ENCODE measurements at regions not wholly inside any gene's neighbourhood (a gene's known extent, or its start where the extent isn't known, plus 50 kb on each side); places are given as distances from the start of the nearest gene placed in this dataset.

GRCh38 chr6:47105469-47106178 is 63.5 kb upstream of the ADGRF1 start:
- no peak overlapping the region for H3K9ac ChIP-seq (replicated peaks; ENCODE audit: extremely low read depth, insufficient read depth, low read length)
- no peak overlapping the region for H3K4me3 ChIP-seq (replicated peaks in 1 of 3; ENCODE audit: insufficient read depth in 1 of 3, low read depth in 1 of 3, low read length in 3 of 3)
- dilution Hi-C loops (cut with MboI; ENCODE audit: extremely low pct_ligation_motif_present, low sequenced_read_pairs) (no loop called here), intact Hi-C loops (cut with micrococcal nuclease) (no loop called here)
- no peak for FAIRE-seq
- CTCF ChIA-PET = interaction anchor here (1.1 to 2.0 kb wide), 4 partner anchors 8 to 199 kb away, joined by 3 to 7 read pairs (median 4); no protein-coding TSS in a partner anchor
- no peaks in the 10 kb centered on the region for H3K36me3 ChIP-seq (ENCODE audit: control insufficient read depth in 2 of 2, extremely low read depth in 1 of 2, insufficient read depth in 2 of 2, low read length in 2 of 2)
- TF ChIP-seq FOS (IDR thresholded peaks at IDR 0.05; ENCODE audit: borderline replicate concordance, insufficient read depth, low read length) (no peak), GATA2 (IDR thresholded peaks at IDR 0.05; ENCODE audit: insufficient read depth, insufficient read length, low read depth, low read length) (no peak), MYC (IDR thresholded peaks at IDR 0.05; ENCODE audit: low read depth, low read length) (no peak), MAX (IDR thresholded peaks at IDR 0.05; ENCODE audit: insufficient read depth, insufficient read length) (no peak), JUN (IDR thresholded peaks at IDR 0.05; ENCODE audit: borderline replicate concordance, insufficient read depth, insufficient read length, low read depth) (no peak)
- H3K9me3 ChIP-seq (replicated peaks; ENCODE audit: control insufficient read depth, insufficient read depth, low read length) = no peaks in the 10 kb centered on the region
- H3K4me2 ChIP-seq (ENCODE audit: insufficient read depth, low read length) = no peak overlapping the region
- DNase-seq (ENCODE audit: low read depth, low spot score) = no peak
- POLR2A ChIA-PET = no interaction called here
- no peaks in the 10 kb centered on the region for H3K4me1 ChIP-seq (ENCODE audit: control insufficient read depth, extremely low read depth, insufficient read depth, low read length)
- no peaks in the 10 kb centered on the region for H3K9me1 ChIP-seq (replicated peaks; ENCODE audit: control insufficient read depth, extremely low read depth, insufficient read depth, low read length)
- no TSS peak for BruUV-seq (replicated peaks)
- no peak overlapping the region for H3K27ac ChIP-seq (ENCODE audit: insufficient read depth, low read depth, low read length)
- H3K27me3 ChIP-seq (ENCODE audit: control insufficient read depth in 2 of 2, insufficient read depth in 2 of 2, low read length in 2 of 2) = peaks cover 0 to 9% of the 10 kb centered on the region in 2 experiments
- no peak overlapping the region for H2AFZ ChIP-seq (ENCODE audit: low read depth, low read length)
- no peaks in the 10 kb centered on the region for H4K20me1 ChIP-seq (replicated peaks; ENCODE audit: control insufficient read depth, extremely low read depth, insufficient read depth, low read length)
- no peaks in the 10 kb centered on the region for H3K79me2 ChIP-seq (ENCODE audit: control insufficient read depth, insufficient read depth, low read length)

- Histone ChIP-seq H3K27me3 (ENCODE audit: control insufficient read depth in 2 of 2, insufficient read depth in 2 of 2, low read length in 2 of 2) (peaks cover 0 to 9% of the 10 kb centered on the region in 2 experiments), H2AFZ (ENCODE audit: low read depth, low read length) (no peak overlapping the region), H4K20me1 (replicated peaks; ENCODE audit: control insufficient read depth, extremely low read depth, insufficient read depth, low read length) (no peaks in the 10 kb centered on the region), H3K4me1 (ENCODE audit: control insufficient read depth, extremely low read depth, insufficient read depth, low read length) (no peaks in the 10 kb centered on the region), H3K4me2 (ENCODE audit: insufficient read depth, low read length) (no peak overlapping the region), H3K36me3 (ENCODE audit: control insufficient read depth in 2 of 2, extremely low read depth in 1 of 2, insufficient read depth in 2 of 2, low read length in 2 of 2) (no peaks in the 10 kb centered on the region), H3K9me3 (replicated peaks; ENCODE audit: control insufficient read depth, insufficient read depth, low read length) (no peaks in the 10 kb centered on the region), H3K4me3 (replicated peaks in 1 of 3; ENCODE audit: insufficient read depth in 1 of 3, low read depth in 1 of 3, low read length in 3 of 3) (no peak overlapping the region), H3K9ac (replicated peaks; ENCODE audit: extremely low read depth, insufficient read depth, low read length) (no peak overlapping the region), H3K27ac (ENCODE audit: insufficient read depth, low read depth, low read length) (no peak overlapping the region), H3K79me2 (ENCODE audit: control insufficient read depth, insufficient read depth, low read length) (no peaks in the 10 kb centered on the region), H3K9me1 (replicated peaks; ENCODE audit: control insufficient read depth, extremely low read depth, insufficient read depth, low read length) (no peaks in the 10 kb centered on the region)
- ChIA-PET POLR2A (no interaction called here), CTCF (interaction anchor here (0.7 to 1.1 kb wide), 2 partner anchors 204 to 206 kb away, joined by 3 to 4 read pairs; no protein-coding TSS in a partner anchor)
- TF ChIP-seq EZH2 (IDR thresholded peaks at IDR 0.05; ENCODE audit: borderline replicate concordance, low read depth, low read length, severe bottlenecking) (no peak), POLR2AphosphoS5 (IDR thresholded peaks at IDR 0.05; ENCODE audit: insufficient read depth, low read depth, low read length) (no peak), CTCF (IDR thresholded peaks at IDR 0.05; ENCODE audit: extremely low read depth in 1 of 2, insufficient read depth in 1 of 2, low read depth in 1 of 2, low read length in 2 of 2) (no peak), POLR2A (IDR thresholded peaks at IDR 0.05; ENCODE audit: low read depth, low read length) (no peak), MAX (IDR thresholded peaks at IDR 0.05; ENCODE audit: insufficient read depth, insufficient read length) (no peak), FOS (IDR thresholded peaks at IDR 0.05; ENCODE audit: borderline replicate concordance, insufficient read depth, low read length) (no peak)
- DNase-seq (ENCODE audit: low read depth, low spot score) (no peak), FAIRE-seq (no peak)
- dilution Hi-C loops (cut with MboI; ENCODE audit: extremely low pct_ligation_motif_present, low sequenced_read_pairs) (no loop called here), intact Hi-C loops (cut with micrococcal nuclease) (no loop called here)
- BruUV-seq (replicated peaks) = no TSS peak
These were observed 61.8 kb upstream of the ADGRF1 start for GRCh38 chr6:47103931-47104330.
